Natural killer cell (primary cell): ENCODE measurements at regions not wholly inside any gene's neighbourhood (a gene's known extent, or its start where the extent isn't known, plus 50 kb on each side); places are given as distances from the start of the nearest gene placed in this dataset.

Source experiments
- ATAC-seq, 3 donors: fragments of 150-1000 bp in 2 of 3; fragments of 200-7000 bp in 1 of 3; cut with Tn5 transposase; 1 replicate in 1 of 3; 2 replicates in 2 of 3; pipeline ENCODE4 v1.10.0; 2021; ENCODE audit warnings: mild to moderate bottlenecking in 2 of 3, moderate library complexity in 2 of 3
- DNase-seq, 2 donors: peaks; one replicate each; pipeline versions ENCODE4 v3.0.0 to v3.0.0-alpha.2; 2013 to 2021; ENCODE audit warnings: mixed read lengths in 1 of 2
- H3K27ac ChIP-seq: one replicate; pipeline ENCODE4 v1.5.1; 2013; ENCODE audit warnings: mild to moderate bottlenecking, low read length
- H3K27me3 ChIP-seq: one replicate; pipeline ENCODE4 v1.6.1; 2013; ENCODE audit warnings: low read length; ENCODE audit not compliant: control insufficient read depth, insufficient read depth
- H3K36me3 ChIP-seq: one replicate; pipeline ENCODE4 v1.6.1; 2013; ENCODE audit warnings: low read length; ENCODE audit not compliant: control insufficient read depth, insufficient read depth
- H3K4me1 ChIP-seq: one replicate; pipeline ENCODE4 v1.6.1; 2013; ENCODE audit warnings: low read length; ENCODE audit not compliant: control insufficient read depth, insufficient read depth
- H3K4me3 ChIP-seq: one replicate; pipeline ENCODE4 v1.5.1; 2013; ENCODE audit warnings: low read length
- H3K9me3 ChIP-seq: one replicate; pipeline ENCODE4 v1.6.1; 2013; ENCODE audit warnings: low read length; ENCODE audit not compliant: control insufficient read depth, insufficient read depth
- H3K27ac Mint-ChIP-seq, 2 donors: one replicate each; pipeline ENCODE4 v1.8.0; 2022; ENCODE audit warnings: mild to moderate bottlenecking in 2 of 2, mixed read lengths in 2 of 2, moderate library complexity in 1 of 2
- H3K27me3 Mint-ChIP-seq, 2 donors: one replicate each; pipeline ENCODE4 v1.8.0; 2022; ENCODE audit warnings: low read depth in 2 of 2, mixed read lengths in 2 of 2
- H3K36me3 Mint-ChIP-seq: one replicate; pipeline ENCODE4 v1.8.0; 2022; ENCODE audit warnings: mixed read lengths
- H3K4me1 Mint-ChIP-seq, 2 donors: one replicate each; pipeline ENCODE4 v1.8.0; 2022; ENCODE audit warnings: mixed read lengths in 2 of 2
- H3K4me3 Mint-ChIP-seq: one replicate; pipeline ENCODE4 v1.8.0; 2022; ENCODE audit warnings: mild to moderate bottlenecking, moderate library complexity, mixed read lengths
- H3K9me3 Mint-ChIP-seq, 2 donors: one replicate each; pipeline ENCODE4 v1.8.0; 2022; ENCODE audit warnings: mixed read lengths in 2 of 2
- WGBS: methylation state at CpG from one replicate; pipeline ENCODE4 v1.1.7; 2013; ENCODE audit warnings: missing lambda C conversion rate; ENCODE audit not compliant: insufficient coverage; 5-methylcytosine and 5-hydroxymethylcytosine counted together
- intact Hi-C: fragments of 100-400 bp; cut with micrococcal nuclease; formaldehyde crosslinking; loops from one replicate; pipeline ENCODE4 v1.14.2; 2022
- TF ChIP-seq, protein P1 (sequence below): fragments of 200-600 bp; IDR thresholded peaks from one replicate; pipeline ENCODE4 v1.8.0; 2022; ENCODE audit warnings: antibody characterized with exemption

DNA sequence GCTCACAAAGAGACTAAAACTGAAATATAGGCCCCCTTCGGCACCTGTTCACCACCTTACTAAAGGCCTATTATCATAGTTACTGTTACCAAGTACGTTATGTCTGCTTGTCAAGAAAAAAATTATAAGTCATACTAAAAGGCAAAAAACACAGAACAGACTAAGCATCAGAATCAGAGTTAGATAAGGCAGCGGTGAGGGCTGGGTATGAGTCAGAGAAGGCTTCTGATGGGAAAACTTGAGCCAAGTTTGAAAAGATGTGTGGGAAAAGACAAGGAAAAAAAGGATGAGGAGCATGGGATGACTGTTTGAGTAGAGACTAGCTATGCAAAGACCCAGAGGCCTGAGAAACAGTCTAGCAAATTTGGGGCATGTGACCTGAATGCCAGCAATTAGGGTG is 387.2 kb upstream of the SGO1 start:
- Mint-ChIP-seq H3K9me3 (peaks cover 25 to 26% of the 10 kb centered on the region in 2 donors), H3K27me3 (no peaks in the 10 kb centered on the region), H3K36me3 (no peaks in the 10 kb centered on the region), H3K4me1 (no peaks in the 10 kb centered on the region), H3K4me3 (no peak overlapping the region), H3K27ac (no peak overlapping the region)
- DNase-seq (no peak), ATAC-seq (no peak)
- no peak overlapping the region for H3K4me3 ChIP-seq
- no peak overlapping the region for H3K27ac ChIP-seq
- H3K9me3 ChIP-seq, result peaks cover 12% of the 10 kb centered on the region
- WGBS, result 83% methylated on average over 2 of the region's 3 CpGs
- intact Hi-C loops, result no loop called here
- TF ChIP-seq, protein P1, sequence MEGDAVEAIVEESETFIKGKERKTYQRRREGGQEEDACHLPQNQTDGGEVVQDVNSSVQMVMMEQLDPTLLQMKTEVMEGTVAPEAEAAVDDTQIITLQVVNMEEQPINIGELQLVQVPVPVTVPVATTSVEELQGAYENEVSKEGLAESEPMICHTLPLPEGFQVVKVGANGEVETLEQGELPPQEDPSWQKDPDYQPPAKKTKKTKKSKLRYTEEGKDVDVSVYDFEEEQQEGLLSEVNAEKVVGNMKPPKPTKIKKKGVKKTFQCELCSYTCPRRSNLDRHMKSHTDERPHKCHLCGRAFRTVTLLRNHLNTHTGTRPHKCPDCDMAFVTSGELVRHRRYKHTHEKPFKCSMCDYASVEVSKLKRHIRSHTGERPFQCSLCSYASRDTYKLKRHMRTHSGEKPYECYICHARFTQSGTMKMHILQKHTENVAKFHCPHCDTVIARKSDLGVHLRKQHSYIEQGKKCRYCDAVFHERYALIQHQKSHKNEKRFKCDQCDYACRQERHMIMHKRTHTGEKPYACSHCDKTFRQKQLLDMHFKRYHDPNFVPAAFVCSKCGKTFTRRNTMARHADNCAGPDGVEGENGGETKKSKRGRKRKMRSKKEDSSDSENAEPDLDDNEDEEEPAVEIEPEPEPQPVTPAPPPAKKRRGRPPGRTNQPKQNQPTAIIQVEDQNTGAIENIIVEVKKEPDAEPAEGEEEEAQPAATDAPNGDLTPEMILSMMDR, result no peak
- no peaks in the 10 kb centered on the region for H3K36me3 ChIP-seq
- H3K27me3 ChIP-seq, result no peaks in the 10 kb centered on the region
- H3K4me1 ChIP-seq, result no peaks in the 10 kb centered on the region

DNA sequence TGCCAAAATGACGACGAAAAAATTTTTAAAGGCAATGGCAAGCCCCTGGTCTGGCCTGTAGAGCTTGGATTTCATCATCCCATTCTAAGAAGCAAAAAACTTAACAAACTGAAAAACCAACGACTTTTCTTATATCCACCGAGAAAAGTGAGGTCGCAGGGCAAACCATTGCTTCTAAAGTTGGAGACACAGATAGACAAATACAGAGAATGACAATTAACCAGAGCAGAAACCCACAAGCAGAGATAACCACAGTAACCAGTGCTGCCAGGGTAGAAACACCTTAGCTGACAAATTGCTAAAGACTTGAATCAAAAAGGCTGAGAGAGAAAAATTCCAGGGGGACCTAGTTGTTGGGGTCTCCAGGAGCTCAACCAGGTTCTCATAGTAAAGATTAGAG is 386.5 kb upstream of the SGO1 start:
- no peaks in the 10 kb centered on the region for H3K4me1 Mint-ChIP-seq

DNA sequence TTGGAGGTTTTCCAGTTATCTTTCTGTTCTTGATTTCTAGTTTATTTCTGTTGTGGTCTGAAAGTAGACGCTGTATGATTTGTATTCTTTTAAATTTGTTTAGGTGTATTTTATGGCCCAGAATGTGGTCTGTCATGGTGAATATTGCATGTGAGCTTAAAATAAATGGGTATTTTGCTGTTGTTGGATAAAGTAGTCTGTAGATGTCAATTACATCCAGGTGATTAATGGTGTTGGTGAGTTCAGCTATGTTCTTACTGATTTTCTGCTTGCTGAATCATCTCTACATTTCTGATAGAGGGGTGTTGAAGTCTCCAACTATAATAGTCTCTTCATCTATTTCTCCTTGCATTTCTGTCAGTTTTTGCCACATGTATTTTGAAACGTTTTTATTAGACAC is 383.3 kb upstream of the SGO1 start:
- ATAC-seq (no peak), DNase-seq (no peak)
- H3K4me3 ChIP-seq, result no peak overlapping the region
- H3K36me3 ChIP-seq, result no peaks in the 10 kb centered on the region
- H3K27me3 ChIP-seq, result no peaks in the 10 kb centered on the region
- no peaks in the 10 kb centered on the region for H3K9me3 ChIP-seq
- Mint-ChIP-seq H3K27me3 (no peaks in the 10 kb centered on the region), H3K27ac (no peak overlapping the region), H3K9me3 (peaks cover 27 to 32% of the 10 kb centered on the region in 2 donors), H3K4me3 (no peak overlapping the region), H3K4me1 (no peaks in the 10 kb centered on the region), H3K36me3 (no peaks in the 10 kb centered on the region)
- no peak overlapping the region for H3K27ac ChIP-seq
- WGBS, result 0% methylated on average over 1 of the region's 2 CpGs
- H3K4me1 ChIP-seq, result no peaks in the 10 kb centered on the region
- TF ChIP-seq, protein P1, result no peak
- intact Hi-C loops, result no loop called here

More for the DNA sequence above, 386.5 kb upstream of the SGO1 start:
- Histone ChIP-seq H3K36me3 (no peaks in the 10 kb centered on the region), H3K27me3 (no peaks in the 10 kb centered on the region), H3K9me3 (peaks cover 5% of the 10 kb centered on the region), H3K4me3 (no peak overlapping the region), H3K4me1 (no peaks in the 10 kb centered on the region), H3K27ac (no peak overlapping the region)
- H3K4me3 Mint-ChIP-seq, result no peak overlapping the region
- H3K9me3 Mint-ChIP-seq, result peaks cover 25 to 26% of the 10 kb centered on the region in 2 donors
- no peak overlapping the region for H3K27ac Mint-ChIP-seq
- no peaks in the 10 kb centered on the region for H3K27me3 Mint-ChIP-seq
- ATAC-seq (no peak), DNase-seq (no peak)
- intact Hi-C loops, result no loop called here
- WGBS, result 84% methylated on average over 5 of the region's 5 CpGs
- H3K36me3 Mint-ChIP-seq, result no peaks in the 10 kb centered on the region
- TF ChIP-seq, protein P1, result no peak

DNA sequence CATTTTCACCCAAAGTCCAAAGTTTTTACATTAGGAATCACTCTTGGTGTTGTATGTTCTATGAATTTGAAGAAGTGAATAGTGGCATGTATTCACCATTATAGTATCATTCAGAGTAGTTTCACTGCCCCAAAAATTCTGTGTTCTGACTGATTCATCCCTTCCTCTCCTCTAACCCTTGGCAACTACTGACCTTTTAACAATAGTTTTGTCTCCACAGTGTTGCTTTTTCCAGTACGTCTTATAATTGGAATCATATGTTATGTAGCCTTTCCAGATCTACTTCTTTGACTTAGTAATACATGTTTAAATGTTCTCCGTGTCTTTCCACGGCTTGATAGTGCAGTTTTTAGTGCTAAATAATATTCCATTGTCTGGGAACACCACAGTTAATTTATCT is 379.0 kb upstream of the SGO1 start:
- no peaks in the 10 kb centered on the region for H3K4me1 ChIP-seq
- no peaks in the 10 kb centered on the region for H3K36me3 ChIP-seq
- no peaks in the 10 kb centered on the region for H3K9me3 ChIP-seq
- WGBS, result 87% methylated on average over 2 of the region's 3 CpGs
- ATAC-seq, result no peak
- H3K9me3 Mint-ChIP-seq, result peaks cover 25 to 26% of the 10 kb centered on the region in 2 donors
- DNase-seq, result no peak
- peaks cover 5% of the 10 kb centered on the region for H3K36me3 Mint-ChIP-seq
- no peak overlapping the region for H3K4me3 Mint-ChIP-seq
- TF ChIP-seq, protein P1, result no peak
- no peaks in the 10 kb centered on the region for H3K27me3 Mint-ChIP-seq
- no peak overlapping the region for H3K27ac Mint-ChIP-seq
- no peaks in the 10 kb centered on the region for H3K27me3 ChIP-seq
- no peak overlapping the region for H3K27ac ChIP-seq
- no peak overlapping the region for H3K4me3 ChIP-seq
- no peaks in the 10 kb centered on the region for H3K4me1 Mint-ChIP-seq
- intact Hi-C loops, result no loop called here
